NCI-H2081 treated with DMSO at 0.1 percent for 48 hours (cell line): ENCODE measurements at regions not wholly inside any gene's neighbourhood (a gene's known extent, or its start where the extent isn't known, plus 50 kb on each side); places are given as distances from the start of the nearest gene placed in this dataset.

Source experiments
- DNase-seq: peaks from one replicate; lab custom pipeline; 2025; lab: John Stamatoyannopoulos, UW

DNA sequence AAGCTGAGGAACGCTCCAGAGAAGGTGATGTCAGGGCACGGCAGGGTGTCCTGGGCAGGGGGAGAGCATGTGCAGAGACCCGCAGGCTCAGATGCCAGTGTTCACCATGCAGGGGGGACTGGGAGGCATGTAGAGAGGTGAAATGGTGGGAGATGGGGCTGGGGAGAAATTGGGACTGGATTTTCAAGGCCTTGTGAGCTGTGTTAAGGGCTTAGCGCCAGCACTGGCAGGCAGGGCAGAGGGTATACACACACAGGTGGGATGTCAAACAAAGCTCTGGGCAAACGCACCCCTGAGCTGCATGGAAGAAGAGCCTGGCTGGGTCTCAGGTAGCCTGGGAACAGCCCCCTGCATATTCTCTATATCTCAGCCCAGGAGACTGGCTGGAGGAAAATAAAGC is 282.7 kb downstream of the SHQ1 start:
- no peak for DNase-seq

DNA sequence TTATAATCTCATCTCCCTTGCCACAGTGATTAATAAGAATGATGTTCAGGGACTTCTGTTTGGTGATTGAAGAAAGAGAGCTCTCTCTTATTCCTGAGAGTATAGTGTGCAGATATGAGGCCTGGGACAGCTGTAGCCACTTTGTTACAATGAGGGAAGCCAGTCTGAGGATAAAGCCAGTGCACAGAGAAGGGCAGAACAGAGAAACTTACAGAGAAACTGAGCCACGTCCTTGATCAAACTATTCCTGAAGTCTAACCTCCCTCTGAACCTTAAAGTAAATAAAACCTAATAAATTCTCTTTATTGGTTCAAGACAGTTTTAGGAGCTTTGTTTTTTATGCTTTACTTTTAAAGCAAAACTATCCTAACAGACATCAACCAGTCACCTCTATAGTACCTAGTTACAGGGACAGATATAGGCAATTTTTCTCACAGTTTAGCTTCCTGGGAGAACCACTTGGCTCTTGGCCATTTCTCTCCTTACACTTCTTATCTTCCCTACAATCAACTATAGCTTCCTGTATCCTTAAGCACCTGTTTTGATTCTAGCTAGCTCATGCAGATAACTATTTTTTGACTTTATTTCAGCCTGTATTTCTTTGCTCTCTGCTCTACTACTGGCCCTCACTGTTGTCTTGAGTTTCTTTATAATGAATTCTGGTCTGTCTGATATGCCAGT is 284.4 kb downstream of the SHQ1 start:
- DNase-seq = no peak

DNA sequence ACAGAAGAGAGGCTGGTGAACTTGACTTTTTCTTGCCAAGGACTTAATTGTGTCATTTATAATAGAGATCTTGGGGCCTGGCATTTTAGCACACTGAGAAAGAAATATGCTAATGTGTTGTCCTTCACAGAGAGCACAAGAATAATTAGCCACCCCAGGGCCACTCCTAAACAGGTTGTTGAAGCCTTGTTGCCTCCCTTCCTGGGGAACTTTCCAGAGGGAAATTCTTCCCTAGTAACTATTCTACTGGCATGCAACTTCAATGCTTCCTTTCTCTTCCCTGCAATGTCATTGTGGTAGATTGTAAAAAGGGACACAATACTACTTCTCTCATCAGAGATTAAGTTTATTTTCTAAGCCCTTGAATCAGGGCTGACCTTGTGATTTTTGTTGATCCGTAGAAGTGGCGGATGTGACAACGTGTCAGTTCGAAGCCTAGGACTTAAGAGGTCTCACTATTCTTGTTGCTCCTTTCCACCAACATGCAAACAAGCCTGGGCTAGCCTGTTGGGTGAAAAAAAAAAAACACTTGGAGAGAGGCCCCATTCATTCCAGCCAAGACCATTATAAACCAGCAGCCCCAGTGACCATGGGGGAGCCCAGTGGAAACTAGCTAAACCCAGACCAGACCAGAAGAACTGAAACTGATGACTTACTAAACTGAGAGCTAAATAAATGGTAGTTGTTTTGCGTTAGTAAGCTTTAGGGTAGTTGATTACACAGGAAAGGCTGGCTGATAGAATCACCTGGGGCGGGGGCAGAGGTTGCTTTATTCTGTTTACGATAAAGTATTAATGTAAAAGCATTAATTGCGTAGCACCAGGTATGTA is 287.2 kb downstream of the SHQ1 start:
- no peak for DNase-seq

DNA sequence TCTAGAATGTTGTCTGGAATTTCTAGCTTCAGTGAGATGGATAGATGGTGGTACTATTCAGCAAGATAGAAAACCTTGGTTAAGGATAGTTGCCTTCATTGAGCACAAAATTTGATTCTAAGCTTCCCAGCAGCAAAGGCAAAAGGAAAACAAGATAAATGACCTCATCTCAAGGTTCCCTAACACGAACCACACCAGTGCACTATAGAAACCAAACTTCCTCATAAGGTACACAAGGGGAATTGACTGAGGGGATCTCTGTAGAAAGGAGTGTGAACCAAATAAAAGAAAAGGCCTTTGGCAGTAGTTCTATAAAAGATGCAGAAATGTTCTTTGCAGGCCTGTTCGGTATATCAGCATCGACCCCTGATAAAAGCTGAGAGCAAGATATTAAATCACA is 288.9 kb downstream of the SHQ1 start:
- no peak for DNase-seq

DNA sequence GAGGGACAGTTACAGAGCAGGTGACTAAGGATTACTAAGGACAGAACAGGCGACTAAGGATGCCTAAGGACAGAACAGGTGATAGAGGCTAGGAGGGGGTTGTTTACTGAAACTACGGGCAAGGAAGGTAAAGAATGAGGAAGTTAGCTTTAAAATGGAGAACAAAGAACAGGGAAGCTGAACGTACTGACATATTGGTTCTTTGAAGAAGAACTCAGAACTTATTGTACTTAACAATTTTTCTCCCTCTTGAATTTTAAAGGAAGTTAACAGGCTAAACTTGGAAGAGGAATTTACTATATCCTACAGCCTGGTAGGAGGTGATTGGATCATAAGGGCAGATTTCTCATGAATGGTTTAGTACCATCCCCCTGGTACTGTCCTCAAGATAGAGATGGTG is 290.2 kb downstream of the SHQ1 start:
- no peak for DNase-seq

DNA sequence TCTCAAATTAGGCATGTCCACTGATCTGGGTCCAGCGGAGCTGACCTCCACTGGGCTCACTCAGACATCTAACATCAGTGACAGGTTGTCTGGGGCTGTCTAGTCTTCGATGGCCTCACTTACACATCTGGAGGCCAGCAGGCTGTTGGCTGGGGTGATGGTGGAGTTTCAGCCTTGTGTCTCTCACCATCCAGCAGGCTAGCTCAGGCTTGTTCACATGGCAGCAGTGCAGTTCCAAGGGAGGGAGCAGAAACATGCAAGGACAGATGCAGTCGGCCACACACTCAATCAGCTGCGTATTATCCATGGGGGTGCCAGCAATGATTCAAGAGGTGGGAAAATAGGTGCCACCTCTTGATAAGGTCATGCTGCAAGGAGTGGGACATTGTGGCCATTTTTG is 292.5 kb downstream of the SHQ1 start:
- DNase-seq = no peak

DNA sequence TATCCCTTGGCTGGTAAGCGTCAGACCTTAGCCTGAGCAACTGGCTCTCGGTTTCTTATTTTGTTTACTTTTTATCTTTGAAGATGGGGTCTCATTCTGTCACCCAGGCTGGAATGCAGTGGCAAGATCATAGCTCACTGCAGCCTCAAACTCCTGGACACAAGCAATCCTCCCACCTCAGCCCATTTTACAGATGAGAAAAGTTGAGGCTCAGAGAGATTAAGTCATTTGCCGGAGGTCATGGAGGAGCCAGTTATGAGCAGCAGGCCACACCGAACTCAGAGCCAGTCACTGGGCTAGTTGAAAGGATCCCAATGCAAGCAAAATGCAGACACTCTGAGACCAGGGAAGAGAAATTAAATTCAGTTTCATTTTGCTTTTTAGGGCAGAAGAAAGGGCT is 293.6 kb downstream of the SHQ1 start:
- no peak for DNase-seq

DNA sequence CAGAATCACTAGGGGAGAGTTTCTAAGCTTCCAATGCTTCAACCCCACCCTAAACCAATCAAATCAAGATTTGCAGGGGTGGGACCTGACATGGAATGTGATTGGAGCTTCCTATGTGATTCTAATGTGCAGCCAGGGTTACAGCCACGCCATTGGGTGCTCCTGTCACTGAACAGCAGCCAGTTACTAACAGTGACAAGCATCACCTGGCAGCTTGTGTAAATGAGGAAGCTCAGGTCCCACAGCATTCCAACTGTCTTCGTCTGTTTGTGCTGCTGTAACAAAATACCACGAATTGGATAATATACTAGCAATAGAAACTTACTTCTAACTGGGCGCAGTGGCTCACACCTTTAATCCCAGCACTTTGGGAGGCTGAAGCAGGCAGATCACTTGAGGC is 294.9 kb downstream of the SHQ1 start:
- no peak for DNase-seq

DNA sequence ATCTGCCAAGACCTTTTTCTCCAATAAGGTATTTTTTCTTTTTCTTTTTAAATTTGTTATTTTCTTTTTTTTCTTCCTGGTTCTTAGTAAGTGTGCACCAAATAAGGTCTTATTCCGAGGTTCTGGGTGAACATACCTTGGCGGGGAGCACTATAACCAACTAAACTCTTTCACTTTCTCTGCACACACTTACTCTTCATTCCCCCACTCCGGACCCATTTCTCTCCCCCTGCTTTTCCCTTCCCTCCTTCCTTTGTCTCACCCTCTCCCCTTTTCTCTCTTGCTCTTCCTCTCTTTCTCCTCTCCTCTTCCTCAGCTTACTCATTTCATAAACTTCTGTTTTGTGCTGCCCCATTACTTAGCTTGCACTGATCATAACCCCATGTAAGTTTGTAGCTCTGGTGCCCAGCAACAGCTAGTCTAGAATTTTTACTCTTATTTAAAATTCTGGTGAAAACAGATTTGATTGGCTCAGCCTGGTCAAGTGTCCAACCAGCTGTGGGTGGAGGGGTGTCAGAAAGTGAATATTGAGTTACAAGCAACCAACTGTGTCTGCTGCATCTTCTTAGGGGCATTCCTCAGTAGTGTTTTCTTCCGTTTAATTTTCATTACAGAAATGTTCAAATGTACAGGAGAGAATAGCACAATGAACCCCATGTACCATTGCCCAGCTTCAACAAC is 297.5 kb downstream of the SHQ1 start:
- DNase-seq = no peak

DNA sequence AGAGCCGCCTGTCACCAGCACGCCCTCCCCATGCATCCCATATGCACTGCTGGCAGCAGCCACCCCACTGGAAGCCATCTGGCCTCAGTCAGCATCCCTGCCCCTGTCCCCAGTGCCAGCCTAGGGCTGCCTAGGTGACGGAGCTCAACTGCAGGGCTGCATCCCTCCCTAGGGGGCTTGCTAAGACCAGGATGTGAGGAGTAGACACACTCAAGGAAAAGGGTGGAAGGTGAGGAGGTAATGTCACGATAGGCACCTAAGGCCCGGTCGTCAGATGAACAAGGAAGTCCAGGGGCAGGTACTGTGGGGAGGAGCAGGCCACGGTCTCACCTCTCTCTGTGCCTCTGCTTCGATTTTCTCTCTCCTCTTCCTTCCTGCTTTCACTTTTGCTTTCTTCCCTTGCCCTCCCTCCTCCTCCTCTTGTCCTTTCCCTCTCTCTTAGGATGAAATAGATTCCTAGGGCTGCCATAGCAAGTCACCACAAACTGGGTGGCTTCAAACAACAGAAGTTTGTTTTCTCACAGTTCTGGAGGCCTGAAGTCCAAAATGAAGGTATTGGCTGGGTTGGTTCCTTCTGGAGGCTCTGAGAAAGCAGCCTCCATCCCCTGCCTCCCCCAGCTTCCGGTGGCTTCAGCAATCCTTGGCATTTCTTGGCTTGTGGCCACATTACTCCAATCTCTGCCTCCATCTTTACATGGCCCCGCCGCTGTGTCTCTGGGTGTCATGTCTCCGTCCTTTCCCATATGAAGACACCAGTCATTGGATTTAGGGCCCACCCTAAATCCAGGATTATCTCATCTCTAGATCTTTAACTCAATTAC is 298.3 kb downstream of the SHQ1 start:
- DNase-seq = no peak

DNA sequence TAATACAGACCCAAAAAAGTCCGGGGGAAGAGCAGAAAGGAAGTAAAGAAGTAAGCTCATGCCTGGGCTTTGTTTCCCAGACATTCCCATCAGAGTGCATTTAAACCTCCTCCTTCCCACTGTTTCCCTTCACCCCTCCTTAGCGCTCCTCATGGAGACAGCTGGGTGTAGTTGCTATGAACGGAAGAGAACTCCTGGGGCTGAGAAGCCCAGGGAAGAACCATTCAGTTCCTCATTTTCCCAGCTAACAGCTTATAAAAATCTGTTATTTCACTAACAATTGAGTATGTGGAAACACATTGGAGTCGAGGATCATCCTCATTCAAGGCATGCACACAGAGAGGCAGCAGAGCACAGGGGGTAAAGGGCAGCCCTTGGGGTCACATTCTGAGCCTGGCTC is 299.3 kb downstream of the SHQ1 start:
- no peak for DNase-seq

DNA sequence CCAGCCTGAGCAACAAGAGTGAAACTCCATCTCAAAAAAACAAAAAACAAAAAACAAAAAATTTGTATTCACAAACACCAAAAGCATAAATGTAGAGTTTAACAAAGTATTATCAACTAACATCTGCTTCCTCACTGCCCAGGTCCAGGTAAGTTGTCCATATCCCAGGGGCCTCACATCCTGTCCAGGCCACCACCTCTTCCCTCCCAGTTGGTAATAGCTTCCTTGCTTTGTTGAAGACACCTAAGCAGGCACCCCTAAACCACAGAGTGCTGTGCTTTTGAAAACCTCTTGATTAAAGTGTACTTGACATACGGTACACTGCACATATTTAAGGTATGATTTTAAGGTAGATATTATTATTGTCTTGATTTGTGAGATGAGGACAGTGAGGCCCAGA is 299.8 kb downstream of the SHQ1 start:
- DNase-seq = no peak

DNA sequence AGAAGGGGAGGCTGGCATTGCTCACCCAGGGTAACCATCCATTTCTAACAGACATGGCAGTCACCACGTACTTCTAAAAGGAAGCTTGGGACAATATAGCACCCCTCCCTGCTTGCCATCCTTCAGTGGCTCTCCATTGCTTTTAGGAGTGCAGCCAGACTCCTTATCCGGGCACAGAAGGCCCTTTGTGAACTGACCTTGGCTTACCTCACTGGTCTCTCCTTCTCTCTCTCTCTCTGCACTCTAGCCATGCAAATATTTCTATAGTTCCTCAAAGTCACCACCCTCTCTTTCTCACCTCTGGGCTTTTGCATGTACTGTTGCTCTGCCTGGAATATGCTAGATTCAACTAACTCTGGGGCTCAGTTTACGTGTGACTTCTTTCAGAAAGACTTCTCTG is 301.1 kb downstream of the SHQ1 start:
- DNase-seq = no peak

DNA sequence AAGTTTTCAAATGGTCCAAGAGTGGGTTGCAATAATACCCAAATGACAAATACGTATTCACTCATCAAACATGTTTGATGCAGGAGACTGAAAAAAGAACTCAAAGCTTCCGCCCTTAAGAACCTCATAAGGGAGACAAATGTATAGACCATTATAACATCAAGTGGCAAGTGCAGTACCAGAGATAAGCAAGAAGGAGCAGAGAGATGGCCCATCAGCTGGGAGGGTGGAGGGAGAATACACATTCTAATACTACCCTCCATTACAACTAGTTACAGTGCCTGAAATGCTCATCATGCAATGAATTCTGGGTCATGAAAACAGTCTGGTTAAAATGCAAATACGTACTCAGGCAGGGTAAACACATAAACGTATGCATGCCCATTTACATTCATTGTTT is 304.0 kb downstream of the SHQ1 start:
- DNase-seq = no peak

DNA sequence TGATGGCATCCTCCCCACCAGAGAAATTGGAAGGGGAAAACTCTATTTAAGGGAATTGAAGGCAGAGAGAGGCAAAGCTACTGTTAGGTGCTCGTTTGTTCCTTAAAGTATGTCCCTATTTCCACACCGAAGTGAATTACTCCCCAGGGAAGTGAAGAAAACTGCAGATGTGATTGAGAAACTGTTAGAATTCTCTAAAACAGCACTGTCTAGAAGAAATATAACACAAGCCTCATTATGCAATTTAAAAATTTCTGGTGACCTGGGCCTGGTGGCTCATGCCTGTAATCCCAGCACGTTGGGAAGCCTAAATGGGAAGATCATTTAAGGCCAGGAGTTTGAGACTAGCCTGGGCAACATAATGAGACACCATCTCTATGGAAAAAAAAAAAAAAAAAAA is 305.0 kb downstream of the SHQ1 start:
- DNase-seq = no peak

DNA sequence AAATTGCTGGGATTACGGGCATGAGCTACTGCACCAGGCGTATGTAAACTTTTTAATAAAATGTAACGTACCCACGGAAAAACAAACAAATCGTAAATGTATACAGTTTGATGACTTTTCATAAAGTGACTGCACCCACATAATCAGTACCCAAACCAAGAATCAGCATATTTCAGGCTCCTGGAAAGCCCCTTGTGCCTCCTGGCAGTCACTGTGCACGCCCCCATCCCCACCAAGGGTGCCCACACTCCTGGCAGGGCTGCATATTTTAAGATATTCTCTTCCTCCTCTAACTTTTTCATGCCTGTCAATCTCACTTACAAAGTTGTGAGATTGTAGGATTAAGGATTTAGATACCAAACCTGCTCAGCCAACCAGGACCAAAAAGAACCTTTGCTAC is 305.5 kb downstream of the SHQ1 start:
- no peak for DNase-seq

DNA sequence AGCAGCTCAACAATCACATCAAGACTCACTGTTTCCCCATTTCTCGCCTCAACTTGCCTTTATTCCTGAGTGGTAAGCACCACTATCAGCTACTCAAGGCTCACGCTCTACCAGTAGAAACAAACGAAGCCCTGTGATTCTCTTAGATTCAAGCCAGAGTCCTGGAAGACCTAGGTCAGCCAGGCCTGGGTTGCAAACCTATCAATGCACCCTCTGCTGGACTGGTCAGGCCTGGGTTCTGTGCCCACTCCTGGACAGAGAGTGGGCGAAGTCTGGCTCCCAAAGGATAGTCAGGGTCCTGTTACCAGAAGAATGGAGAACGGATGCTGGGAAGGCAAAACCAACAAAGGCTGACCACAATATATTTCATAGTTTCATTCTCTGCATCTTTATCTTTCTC is 308.4 kb downstream of the SHQ1 start:
- no peak for DNase-seq

DNA sequence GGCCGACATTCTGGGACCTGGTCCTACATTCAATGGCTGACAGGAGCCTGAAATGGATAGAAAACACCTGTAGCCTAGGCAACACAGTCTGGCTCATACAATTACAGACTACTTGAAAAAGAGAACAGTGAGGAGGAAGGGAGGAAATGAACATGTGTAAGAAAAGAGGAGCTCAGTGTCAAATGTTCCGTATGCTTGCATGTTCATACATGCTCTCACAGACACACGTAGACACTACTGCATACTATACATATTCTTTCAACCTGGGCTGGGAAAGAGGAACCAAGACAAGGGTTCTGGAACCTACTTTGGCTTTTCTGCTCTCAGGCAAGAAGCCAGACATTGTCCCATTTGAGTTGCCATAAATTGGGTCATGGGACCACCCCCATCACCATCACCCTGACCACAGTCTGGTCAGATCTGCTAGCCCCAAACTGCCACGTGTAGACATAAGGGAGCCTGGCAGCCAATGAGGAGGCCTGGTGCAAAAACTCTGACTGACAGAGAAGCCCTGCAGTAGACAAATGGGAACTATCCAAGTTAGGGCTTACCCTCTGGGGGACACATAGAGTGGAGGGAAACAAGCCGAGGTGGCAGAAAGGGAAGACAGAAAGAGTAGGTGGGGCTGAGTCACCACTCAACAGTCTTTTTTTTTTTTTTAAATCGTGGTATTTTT is 310.0 kb downstream of the SHQ1 start:
- no peak for DNase-seq

DNA sequence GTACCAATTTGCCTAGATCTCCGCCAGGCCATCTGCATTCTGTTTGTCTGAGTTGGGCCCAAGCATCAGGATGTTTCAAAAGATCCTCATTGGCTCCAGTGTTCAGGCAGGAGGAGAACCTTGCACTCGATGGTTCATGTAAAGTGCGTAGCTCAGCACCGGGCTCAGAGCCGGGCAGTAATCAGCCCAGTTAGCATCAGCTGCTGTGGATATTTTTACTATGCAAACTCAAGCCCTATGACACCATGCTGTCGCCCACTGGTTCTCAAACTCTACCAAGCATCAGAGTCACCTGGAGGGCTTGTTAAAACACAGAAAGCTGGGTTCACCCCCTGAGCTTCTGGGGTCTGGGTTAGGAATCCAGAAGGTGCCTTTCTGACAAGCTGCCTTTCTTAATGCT is 310.8 kb downstream of the SHQ1 start:
- no peak for DNase-seq

DNA sequence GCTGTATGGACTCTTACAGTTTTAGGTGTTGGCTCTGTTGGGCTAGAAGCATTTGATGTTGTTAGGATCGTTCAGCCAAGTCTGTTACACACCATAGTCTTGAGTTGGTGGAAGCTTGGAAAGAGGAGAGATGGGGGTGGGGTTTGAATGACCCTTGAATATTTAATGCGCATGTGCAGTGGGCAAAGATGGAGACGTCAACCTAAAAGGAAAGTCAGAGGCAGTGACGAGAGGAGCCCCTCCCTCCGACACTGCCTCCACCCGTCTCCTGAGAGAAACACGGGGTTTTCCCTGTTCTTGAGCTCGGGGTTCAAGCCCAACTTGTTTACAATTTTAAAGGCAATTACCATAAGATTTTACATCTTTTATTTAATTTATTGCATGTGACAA is 311.4 kb downstream of the SHQ1 start:
- DNase-seq = no peak

DNA sequence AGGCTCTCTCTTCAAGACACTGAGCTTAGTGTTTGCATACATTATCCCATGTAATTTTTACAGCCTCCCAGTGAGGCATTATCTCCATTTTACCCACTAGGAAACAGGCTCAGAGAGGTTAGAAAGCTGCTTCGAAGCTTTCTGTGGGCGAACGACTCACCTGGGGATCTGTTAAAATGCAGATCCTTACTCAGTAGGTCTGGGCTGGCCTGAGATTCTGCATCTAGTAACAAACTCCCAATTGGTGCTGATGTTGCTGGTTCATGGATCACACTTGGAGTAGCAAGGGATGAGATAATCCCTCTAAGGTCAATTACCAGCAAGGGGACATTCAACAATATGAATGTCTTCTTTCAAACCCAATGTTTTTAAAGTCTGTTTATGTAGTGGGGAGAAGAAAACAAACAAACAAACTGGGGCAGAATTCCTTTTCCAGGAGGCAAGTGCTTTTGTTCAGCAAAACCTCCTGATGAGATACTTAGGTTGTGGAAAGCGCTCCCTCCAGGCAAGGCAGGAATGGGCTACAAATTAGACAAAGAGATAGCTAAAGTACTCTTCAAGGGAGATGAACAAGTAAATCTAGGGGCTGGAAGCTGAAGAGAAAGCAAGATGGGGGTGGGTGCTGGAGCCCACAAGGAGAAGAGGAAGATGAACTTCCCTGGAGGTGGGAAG is 311.9 kb downstream of the SHQ1 start:
- no peak for DNase-seq
